ENCODE measurements at regions not wholly inside any gene's neighbourhood (a gene's known extent, or its start where the extent isn't known, plus 50 kb on each side); places are given as distances from the start of the nearest gene placed in this dataset.

GRCh38 chr6:160891690-160892089 lies 99.9 kb upstream of the MAP3K4 start:
- TF ChIP-seq CTCF (conservative IDR thresholded peaks at IDR 0.05) (no peak), EZH2 (IDR thresholded peaks at IDR 0.05; ENCODE audit: low read depth) (no peak)

Data from PC-9 (cell line).